ENCODE measurements at regions not wholly inside any gene's neighbourhood (a gene's known extent, or its start where the extent isn't known, plus 50 kb on each side); places are given as distances from the start of the nearest gene placed in this dataset.
"Not testable (repeated sequence)": the region's sequence is repeated elsewhere in the genome, so short reads cannot be mapped to it uniquely, and the experiment has no call there.

DNA sequence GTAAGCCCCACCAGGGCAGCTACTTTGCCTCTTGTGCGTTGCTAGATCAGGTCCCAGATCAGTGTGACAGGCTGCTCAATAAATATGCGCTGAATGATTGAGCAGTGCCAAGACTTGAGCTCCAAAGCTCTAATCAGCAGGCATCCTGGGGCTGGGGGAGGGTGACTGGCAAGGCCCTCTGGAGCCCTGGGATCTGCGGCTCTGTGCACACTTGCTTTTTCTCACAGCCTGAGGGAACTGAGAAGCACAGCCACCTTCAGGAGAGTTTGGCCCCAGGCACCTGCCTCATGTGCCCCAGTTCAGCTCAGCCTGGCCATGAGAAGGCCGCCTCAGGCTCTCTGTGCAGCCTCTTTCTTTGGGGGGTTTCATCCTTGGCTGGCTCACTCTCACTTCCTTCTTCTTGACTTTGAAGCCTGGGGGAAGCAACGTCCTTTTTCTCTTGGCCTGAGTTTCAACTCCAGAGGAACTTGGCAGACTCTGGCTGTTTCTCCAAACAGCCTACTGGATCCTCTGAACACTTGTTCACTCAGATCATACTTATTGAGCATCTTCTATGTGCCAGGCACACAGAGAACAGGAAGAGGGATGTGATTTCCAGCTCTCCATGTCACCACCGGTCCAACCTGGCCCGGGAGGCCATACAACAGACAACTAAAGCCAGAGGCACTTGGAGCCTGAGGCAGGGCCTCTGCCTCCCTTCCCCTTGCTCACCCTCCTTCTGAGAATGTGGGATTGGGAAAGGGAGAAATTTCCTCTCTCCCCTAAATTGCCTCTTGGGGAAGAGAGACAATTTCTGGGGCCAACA, 114.0 kb downstream of the VEGFA start:
- H3K9me3 Mint-ChIP-seq (ENCODE audit: insufficient read depth), result no peaks in the 10 kb centered on the region
- Histone ChIP-seq H3K36me3 (replicated peaks in 1 of 2; ENCODE audit: control extremely low read depth in 1 of 2, control insufficient read depth in 1 of 2, extremely low read depth in 1 of 2, insufficient read depth in 2 of 2, low read length in 1 of 2) (no peaks in the 10 kb centered on the region), H3K9ac (ENCODE audit: low read length) (no peak overlapping the region), H3K9me3 (ENCODE audit: control extremely low read depth in 1 of 3, control insufficient read depth in 2 of 3, insufficient read depth in 1 of 3, low read length in 2 of 3) (peaks cover 0 to 4% (median 0%) of the 10 kb centered on the region in 3 donors), H3K4me2 (replicated peaks; ENCODE audit: low read depth, low read length, poor library complexity, severe bottlenecking) (no peak overlapping the region), H3K79me2 (ENCODE audit: control insufficient read depth, insufficient read depth, low read length) (no peaks in the 10 kb centered on the region), H3K27me3 (replicated peaks in 1 of 4; ENCODE audit: control extremely low read depth in 1 of 4, control insufficient read depth in 3 of 4, insufficient read depth in 4 of 4, low read length in 3 of 4) (peaks cover 0 to 9% (median 0%) of the 10 kb centered on the region in 4 experiments), H3K27ac (ENCODE audit: low read length in 2 of 2) (no peak overlapping the region), H3K4me1 (ENCODE audit: control insufficient read depth in 2 of 2, insufficient read depth in 2 of 2, low read length in 2 of 2) (peaks cover 0 to 4% of the 10 kb centered on the region in 2 donors), H3K4me3 (ENCODE audit: control extremely low read depth in 1 of 5, extremely low read depth in 1 of 5, insufficient read depth in 1 of 5, low read depth in 2 of 5, low read length in 4 of 5) (no peak overlapping the region), H2AFZ (ENCODE audit: insufficient read depth, low read depth, low read length, poor library complexity, severe bottlenecking) (no peak overlapping the region), H4K20me1 (ENCODE audit: control insufficient read depth, insufficient read depth, low read length, poor library complexity, severe bottlenecking) (no peaks in the 10 kb centered on the region)
- H3K4me3 Mint-ChIP-seq, result no peak overlapping the region
- ATAC-seq (ENCODE audit: low read depth), result no peak
- no peaks in the 10 kb centered on the region for H3K27me3 Mint-ChIP-seq
- DNase-seq, result peak; percentile 17
- no peak overlapping the region for H3K27ac Mint-ChIP-seq
- ChIA-PET CTCF (no interaction called here), POLR2A (no interaction called here)
- TF ChIP-seq EZH2 (IDR thresholded peaks at IDR 0.05; ENCODE audit: borderline replicate concordance, insufficient read depth, low read depth, low read length, poor library complexity, severe bottlenecking), result no peak
- TF ChIP-seq, protein P1, sequence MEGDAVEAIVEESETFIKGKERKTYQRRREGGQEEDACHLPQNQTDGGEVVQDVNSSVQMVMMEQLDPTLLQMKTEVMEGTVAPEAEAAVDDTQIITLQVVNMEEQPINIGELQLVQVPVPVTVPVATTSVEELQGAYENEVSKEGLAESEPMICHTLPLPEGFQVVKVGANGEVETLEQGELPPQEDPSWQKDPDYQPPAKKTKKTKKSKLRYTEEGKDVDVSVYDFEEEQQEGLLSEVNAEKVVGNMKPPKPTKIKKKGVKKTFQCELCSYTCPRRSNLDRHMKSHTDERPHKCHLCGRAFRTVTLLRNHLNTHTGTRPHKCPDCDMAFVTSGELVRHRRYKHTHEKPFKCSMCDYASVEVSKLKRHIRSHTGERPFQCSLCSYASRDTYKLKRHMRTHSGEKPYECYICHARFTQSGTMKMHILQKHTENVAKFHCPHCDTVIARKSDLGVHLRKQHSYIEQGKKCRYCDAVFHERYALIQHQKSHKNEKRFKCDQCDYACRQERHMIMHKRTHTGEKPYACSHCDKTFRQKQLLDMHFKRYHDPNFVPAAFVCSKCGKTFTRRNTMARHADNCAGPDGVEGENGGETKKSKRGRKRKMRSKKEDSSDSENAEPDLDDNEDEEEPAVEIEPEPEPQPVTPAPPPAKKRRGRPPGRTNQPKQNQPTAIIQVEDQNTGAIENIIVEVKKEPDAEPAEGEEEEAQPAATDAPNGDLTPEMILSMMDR (IDR thresholded peaks at IDR 0.05), result no peak
- peaks cover 3% of the 10 kb centered on the region for H3K4me1 Mint-ChIP-seq
- intact Hi-C loops (cut with micrococcal nuclease), result no loop called here
- WGBS (ENCODE audit: insufficient coverage), result 51% methylated on average over 5 of the region's 7 CpGs

DNA sequence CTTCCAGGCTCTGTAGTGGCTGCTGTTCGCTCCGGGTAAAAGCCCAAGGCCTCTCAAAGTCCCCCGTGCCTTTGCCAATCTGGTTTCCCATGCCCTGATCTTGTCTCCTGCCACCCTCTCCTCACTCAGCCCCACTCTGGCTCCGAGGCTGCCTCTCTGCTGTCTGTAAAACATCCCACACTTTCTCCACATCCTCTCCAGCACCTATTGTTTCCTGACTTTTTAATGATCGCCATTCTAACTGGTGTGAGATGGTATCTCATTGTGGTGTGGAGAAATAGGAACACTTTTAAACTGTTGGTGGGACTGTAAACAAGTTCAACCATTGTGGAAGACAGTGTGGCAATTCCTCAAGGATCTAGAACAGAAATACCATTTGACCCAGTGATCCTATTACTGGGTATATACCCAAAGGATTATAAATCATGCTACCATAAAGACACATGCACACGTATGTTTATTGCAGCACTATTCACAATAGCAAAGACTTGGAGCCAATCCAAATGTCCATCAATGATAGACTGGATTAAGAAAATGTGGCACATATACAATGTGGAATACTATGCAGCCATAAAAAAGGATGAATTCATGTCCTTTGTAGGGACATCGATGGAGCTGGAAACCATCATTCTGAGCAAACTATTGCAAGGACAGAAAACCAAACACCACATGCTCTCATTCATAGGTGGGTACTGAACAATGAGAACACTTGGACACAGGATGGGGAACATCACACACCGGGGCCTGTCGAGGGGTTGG, 112.9 kb downstream of the VEGFA start:
- WGBS (ENCODE audit: insufficient coverage), result 98% methylated on average over 3 of the region's 9 CpGs
- POLR2A ChIA-PET; H3K27me3 ChIP-seq (replicated peaks in 1 of 4; ENCODE audit: control extremely low read depth in 1 of 4, control insufficient read depth in 3 of 4, insufficient read depth in 4 of 4, low read length in 3 of 4); H3K9ac ChIP-seq (ENCODE audit: low read length); intact Hi-C loops (cut with micrococcal nuclease); H3K27ac Mint-ChIP-seq; CTCF ChIA-PET; H3K4me2 ChIP-seq (replicated peaks; ENCODE audit: low read depth, low read length, poor library complexity, severe bottlenecking); H3K27me3 Mint-ChIP-seq; H3K27ac ChIP-seq (ENCODE audit: low read length in 2 of 2); H3K4me1 ChIP-seq (ENCODE audit: control insufficient read depth in 2 of 2, insufficient read depth in 2 of 2, low read length in 2 of 2); H3K79me2 ChIP-seq (ENCODE audit: control insufficient read depth, insufficient read depth, low read length); H3K9me3 Mint-ChIP-seq (ENCODE audit: insufficient read depth); H3K4me1 Mint-ChIP-seq; DNase-seq; H2AFZ ChIP-seq (ENCODE audit: insufficient read depth, low read depth, low read length, poor library complexity, severe bottlenecking); H3K36me3 ChIP-seq (replicated peaks in 1 of 2; ENCODE audit: control extremely low read depth in 1 of 2, control insufficient read depth in 1 of 2, extremely low read depth in 1 of 2, insufficient read depth in 2 of 2, low read length in 1 of 2); H3K4me3 ChIP-seq (ENCODE audit: control extremely low read depth in 1 of 5, extremely low read depth in 1 of 5, insufficient read depth in 1 of 5, low read depth in 2 of 5, low read length in 4 of 5); H3K4me3 Mint-ChIP-seq; H4K20me1 ChIP-seq (ENCODE audit: control insufficient read depth, insufficient read depth, low read length, poor library complexity, severe bottlenecking); ATAC-seq (ENCODE audit: low read depth); H3K9me3 ChIP-seq (ENCODE audit: control extremely low read depth in 1 of 3, control insufficient read depth in 2 of 3, insufficient read depth in 1 of 3, low read length in 2 of 3): not testable (repeated sequence)

Measured in B cell (primary cell).